ENCODE measurements at regions not wholly inside any gene's neighbourhood (a gene's known extent, or its start where the extent isn't known, plus 50 kb on each side); places are given as distances from the start of the nearest gene placed in this dataset.

DNA sequence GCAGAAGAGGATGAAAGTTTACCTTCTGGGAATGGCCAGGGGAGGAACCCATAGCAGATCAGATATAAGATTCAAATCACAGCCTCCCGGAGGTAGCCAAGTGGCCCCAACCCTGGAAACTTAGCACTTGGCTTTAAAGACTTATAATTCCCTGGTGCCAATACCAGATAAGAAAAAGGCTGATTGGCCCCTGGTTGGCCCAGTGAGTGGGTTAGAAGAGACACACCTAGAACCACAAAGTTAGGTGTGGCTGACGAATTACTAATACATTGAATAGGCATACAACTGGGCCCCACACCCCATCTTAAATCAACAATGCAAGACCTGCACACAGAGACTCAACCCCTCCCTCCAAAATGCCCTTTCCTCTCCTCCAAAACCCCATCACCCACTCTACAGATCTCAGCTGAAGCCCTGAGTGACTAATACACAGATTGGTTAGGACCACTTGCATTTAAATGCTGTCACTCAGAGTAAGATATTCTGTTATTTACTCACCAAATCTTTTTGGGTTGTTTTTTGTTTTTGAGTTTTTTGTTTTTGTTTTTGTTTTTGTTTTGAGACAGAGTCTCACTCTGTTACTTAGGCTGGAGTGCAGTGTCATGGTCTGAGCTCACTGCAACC lies 315.4 kb upstream of the JARID2 start:
- DNase-seq (ENCODE audit: low read depth in 3 of 3, low spot score in 2 of 3) = no peak

DNA sequence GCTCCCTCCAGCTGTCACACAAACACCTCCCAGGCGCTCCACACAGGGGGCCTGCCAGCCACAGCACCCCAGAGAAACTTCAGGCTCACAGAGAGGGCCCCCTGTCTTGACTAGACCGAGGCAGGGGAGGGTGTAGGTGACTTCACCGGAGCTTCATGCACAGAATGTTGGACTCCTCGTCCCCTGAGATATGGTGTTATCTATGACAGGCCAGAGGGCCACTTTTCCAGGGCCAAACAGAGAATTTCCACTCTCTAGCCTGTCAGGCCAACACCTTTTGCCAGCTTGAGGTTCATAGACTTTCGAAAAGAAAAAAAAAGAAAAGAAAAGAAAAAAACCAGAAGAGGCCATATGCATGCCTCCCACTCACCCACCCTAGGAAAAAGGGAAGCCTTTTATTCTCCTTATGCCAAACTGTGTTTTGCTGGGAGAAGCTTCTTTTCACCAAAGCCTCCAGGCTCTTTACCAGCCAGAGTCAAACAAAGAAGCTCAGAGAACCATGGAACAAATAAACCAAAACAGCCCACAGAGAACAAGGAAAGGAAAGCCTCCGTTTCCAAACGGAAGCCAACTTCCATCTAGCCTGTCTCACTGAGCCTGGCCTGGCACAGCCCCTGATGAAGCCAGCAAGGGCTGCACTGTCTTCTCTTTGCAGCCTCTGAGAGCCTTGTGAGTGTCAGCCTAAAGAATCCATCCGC lies 313.2 kb upstream of the JARID2 start:
- no peak for DNase-seq (ENCODE audit: low read depth in 3 of 3, low spot score in 2 of 3)

DNA sequence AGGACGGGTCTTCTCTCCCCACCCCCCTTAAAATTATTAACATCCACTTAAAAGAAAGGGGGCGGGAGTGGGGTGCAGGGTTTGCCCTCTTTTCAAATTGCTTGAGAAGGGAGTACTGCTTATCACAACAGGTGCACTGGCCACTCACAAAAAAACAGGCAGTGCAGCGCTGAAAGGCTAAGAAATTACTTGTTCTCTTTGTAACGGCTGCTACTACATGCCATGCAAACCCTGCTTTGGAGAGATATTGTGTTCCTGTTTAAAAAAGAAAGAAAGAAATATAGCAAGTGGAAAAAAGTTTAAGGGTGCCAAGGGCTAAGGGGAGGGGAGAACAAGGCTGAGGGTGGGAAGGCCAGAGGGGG lies 312.7 kb upstream of the JARID2 start:
- no peak for DNase-seq (ENCODE audit: low read depth in 3 of 3, low spot score in 2 of 3)

DNA sequence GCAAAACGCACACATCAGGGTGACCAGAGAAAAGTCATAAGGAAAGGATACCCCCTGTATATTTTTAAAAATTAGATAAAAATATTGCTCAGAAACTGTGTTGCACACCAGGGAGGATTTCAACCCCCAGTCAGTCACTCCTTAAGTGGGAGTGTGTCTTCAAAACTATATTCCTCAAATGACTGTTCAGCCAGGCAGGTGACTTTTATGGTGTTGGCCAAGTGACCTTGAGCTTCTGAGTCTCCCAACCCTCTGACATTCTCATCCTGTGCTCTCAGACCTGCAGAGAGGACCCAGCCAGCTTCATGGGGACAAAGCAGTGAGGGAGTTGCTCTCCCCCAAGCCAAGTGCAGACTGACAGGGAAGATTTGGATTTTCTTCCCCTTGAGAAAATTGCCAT lies 311.9 kb upstream of the JARID2 start:
- DNase-seq (ENCODE audit: low read depth in 3 of 3, low spot score in 2 of 3) = no peak

DNA sequence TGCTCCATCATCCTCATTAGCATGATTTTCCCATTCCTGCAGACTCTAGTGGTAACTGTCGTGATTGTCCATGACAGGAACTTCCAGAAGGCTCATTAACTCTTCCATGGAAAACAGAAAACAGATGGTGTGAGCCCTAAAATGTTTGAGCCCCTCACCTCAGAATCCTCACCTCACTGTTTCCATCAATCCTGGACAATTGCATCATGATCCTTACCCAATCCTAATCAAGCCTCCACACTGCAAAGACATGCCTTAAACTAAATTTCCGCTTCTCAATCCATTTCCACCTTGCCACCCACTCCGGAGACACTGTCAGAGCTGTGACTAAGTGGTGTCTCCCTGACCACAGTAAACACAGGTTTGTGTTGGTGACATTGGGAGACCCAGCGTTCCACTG lies 311.0 kb upstream of the JARID2 start:
- no peak for DNase-seq (ENCODE audit: low read depth in 3 of 3, low spot score in 2 of 3)

DNA sequence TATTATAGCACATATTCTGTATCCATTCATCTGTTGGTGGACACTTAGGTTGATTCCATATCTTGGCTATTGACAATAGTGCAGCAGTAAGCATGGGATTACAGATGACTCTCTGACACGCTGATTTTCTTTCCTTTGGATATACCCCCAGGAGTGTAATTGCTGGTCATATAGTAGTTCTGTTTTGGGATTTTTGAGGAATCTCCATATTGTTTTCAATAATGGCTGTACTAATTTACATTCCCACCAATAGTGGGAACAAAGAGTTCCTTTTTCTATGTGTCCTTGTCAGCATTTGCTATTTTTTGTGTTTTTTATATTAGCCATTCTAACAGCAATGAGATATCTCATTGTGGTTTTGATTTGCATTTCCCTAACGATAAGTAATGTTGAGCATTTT lies 309.0 kb upstream of the JARID2 start:
- DNase-seq (ENCODE audit: low read depth in 3 of 3, low spot score in 2 of 3) = no peak

DNA sequence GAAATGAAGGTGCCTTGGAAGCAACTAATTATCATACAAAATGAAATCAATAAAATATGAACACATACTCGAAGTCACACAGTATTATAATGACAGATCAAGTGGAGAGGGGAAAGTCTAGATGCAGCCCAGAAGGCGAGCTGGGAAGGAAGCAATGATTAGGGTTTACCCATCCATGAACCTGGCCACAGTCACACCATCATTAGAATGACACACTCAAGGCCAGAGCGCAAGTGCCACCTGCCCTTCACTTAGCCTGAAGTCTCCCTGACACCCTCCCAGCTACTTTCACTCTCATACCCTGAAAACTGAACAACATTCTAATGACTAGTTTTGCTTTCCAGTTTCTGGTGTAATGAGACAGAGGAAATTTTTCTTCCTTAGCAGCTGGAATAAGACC lies 302.8 kb upstream of the JARID2 start:
- no peak for DNase-seq (ENCODE audit: low read depth in 3 of 3, low spot score in 2 of 3)

DNA sequence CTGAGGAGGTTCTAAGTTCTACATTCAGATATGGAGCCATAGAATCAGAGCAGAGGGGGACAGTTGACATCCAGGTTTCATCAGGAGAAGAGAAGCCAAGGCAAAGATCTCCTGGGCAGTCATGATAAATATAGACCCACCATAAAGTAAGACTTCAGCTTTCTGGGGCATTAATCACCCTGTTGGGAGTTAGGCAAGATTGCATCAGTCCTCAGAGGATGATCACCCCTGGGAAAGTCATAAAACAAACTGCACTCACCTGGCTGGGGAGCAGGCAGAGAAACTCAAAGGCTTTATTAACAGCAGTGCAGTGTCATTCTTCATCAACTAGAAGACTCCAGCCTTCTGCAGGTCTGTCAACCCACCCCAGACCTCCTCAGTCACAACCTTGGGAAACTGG lies 301.3 kb upstream of the JARID2 start:
- DNase-seq (ENCODE audit: low read depth in 3 of 3, low spot score in 2 of 3) = no peak

DNA sequence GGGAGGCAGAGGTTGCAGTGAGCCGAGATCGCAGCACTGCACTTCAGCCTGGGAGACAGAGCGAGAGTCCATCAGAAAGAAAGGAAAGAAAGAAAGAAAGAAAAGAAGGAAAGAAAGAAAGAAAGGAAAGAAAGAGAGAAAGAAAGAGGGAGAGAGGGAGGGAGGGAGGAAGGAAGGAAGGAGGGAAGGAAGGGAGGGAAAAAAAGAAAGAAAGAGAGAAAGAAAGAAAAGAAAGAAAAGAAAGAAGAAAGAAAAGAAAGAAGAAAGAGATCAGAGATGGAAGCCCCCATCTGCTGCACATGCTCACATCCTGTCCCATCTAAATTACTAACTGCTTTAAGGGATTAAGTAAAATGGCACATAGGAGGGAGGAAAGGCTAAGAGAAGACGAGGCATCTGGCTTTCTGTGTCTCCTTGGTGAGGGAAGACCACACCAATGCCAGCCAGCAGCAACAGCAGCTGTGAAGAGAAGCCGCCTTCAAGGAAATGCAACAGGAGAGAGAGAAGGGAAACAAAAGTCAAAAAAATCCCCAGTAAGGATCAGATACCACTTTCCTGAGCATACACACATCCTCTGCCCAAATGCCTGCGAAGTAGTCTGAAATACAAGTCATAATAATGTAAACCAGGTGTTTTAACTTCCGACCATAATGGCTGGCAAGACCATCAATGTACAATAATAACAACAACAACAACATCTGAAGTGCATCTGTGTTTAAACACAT lies 300.2 kb upstream of the JARID2 start:
- DNase-seq (ENCODE audit: low read depth in 3 of 3, low spot score in 2 of 3) = no peak

DNA sequence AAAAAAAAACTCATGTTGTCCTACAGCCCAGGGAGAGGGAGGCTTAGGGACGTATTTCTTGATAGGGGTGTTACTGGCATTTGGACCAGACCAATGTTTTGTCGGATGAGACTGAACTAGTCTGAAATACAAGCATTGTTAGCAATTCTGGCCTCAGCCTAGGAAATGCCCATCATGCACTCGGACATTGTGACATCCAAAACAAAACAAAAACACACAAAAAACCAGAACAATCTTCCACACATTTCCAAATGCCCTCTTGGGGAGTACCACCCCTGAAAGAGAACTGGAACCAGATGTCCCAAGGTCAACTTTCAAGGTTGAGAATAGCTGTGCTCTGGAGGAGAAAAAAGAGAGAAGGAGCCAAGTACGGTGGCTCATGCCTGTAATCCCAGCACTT lies 299.1 kb upstream of the JARID2 start:
- DNase-seq (ENCODE audit: low read depth in 3 of 3, low spot score in 2 of 3) = no peak

DNA sequence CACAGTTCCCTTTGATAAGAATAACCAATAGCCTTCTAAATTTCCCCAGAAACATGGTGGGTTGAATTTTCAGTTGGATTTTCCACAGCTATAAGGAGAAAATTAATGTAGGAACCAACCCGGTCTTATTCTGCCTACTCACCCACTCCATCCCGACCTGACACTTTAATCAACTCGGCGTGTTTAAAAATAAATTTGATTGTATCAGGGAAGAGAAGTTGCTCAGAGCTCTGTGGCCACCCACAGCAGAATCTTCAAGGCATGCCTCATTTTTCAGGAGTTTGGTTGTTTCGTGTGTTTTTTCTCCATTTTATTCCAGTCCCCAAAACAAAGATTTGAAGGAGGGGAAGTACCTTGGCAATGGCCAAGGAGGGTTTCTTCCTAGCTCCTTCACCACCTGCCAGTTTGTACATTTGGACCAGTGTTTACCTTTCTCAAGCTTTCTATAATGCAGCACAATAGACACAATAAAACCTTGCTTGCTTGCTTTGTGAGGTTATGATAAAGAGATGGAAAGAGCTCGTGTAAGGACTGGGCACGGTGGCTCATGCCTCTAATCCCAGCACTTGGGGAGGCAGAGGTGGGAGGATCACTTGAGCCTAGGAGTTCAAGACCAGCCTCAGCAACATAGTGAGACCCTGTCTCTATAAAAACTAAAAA lies 297.2 kb upstream of the JARID2 start:
- no peak for DNase-seq (ENCODE audit: low read depth in 3 of 3, low spot score in 2 of 3)

DNA sequence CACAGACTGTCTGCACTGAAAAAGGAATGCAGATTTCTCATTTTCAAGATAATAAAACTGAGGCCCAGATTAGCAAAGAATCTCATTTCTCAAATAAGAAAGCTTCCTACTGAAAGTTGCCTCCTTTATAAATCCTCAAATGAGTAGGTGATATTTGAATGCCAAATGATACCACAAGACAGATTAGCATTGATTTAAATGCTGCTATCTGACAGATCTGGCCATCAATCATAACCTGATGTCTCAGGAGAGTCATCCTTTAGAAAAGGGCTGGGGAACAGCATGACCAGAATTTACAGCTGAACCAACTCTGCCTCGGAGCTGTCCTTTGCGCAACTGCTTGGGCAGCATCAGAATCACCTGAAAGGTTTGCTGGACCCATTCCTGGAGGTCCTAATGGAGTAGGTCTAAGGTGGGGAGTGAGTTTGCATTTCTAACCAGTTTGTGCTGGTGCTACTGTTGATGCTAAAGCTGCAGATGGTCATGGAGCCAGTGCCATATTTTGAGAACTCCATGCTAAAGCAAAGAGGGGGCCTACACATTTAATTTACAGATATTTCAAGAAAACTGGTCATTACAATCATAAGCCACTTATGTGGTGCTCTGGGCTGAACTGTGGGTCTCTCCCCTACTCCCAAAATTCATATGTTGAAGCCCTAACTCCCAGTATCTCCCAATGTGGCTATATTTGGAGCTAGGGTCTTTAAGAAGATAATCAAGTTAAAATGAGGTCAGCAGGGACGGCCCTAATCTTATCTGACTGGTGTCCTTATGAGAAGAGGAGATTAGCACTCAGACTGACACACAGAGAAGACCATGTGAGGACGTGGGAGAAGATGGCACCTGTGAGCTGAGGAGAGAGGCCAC lies 295.5 kb upstream of the JARID2 start:
- DNase-seq (ENCODE audit: low read depth in 3 of 3, low spot score in 2 of 3) = no peak

DNA sequence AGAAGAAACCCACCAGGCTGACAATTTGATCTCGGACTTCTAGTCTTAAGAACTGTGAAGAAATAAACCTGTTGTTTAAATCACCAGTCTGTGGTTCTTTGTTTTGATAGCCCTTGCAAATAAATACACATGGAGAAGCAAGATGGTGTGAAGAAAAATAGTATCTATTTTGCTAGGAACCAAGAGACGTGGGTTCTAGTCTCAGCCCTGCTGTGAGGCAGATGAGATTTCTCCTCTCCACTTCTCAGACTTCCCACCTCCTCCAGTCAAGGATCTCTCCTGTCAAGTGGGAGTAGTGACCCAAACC lies 294.9 kb upstream of the JARID2 start:
- DNase-seq (ENCODE audit: low read depth in 3 of 3, low spot score in 2 of 3) = no peak

DNA sequence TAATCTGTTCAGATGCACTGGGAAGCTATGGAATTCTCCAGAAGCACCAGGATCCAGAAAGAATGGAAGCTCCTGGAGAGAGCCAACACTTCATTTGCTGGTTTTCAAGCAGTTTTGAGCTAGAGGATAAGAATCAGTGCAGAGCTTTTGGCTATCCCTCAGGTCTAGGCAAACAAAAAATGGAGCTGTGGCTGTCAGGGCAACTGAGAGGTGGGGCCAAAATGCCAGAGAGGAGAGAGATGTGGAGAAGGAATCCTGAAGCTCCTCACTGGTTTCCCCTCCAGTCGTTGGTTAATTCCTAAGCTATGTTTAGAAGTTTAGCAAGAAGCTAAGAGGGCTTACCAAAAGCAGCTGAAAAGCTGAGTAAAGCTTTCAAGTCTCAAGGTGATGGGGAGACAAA lies 294.2 kb upstream of the JARID2 start:
- DNase-seq (ENCODE audit: low read depth in 3 of 3, low spot score in 2 of 3) = no peak

DNA sequence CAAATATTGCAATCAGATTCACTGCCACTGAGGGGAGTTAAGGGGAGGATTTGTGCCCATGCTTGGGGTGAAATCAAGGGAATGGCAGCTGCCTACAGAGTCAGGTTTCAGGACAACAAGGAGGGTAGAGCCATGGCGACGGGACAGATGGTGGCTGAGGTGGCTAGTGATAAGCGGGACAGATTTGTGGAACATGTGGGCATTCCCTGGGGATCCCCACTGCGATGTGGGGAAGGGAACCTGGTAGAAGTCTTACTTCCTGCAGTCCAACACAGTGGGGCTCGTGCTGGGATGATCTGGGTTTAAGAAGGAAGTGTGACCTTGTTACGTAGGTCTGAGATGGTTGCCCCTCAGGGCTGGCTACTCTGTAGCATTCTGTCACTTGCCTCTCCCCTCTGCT lies 292.0 kb upstream of the JARID2 start:
- no peak for DNase-seq (ENCODE audit: low read depth in 3 of 3, low spot score in 2 of 3)

DNA sequence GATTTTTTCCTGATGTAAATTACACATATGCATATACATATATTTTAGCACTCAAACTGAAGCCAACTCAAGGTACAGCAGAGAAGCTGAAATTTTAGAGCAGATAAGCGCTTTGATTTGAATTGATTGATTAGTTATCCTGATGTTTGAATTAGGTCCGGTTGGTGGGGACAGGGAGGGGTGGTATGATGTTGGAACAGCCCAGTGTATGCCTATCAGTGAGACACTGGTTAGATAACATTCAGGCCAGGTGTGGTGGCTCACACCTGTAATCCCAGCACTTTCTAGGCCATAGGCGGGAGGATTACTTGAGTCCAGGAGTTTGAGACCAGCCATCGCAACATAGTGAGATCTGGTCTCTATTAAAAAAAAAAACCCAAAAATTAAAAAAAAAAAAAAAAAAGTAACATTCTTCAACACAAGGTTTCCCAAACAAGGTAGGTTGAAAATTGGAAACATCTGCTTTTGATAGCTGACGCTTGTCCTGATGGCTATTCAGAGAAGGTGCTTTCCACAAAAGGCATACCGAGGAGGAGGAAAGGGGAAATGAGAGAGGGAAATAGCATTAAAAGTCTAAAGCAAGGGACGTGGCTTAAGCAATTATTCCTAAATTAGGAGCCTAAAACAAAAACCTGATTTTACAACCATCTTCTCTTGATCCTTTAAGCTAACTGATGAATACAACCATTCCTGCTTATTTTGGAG lies 288.4 kb upstream of the JARID2 start:
- DNase-seq (ENCODE audit: low read depth in 3 of 3, low spot score in 2 of 3) = no peak

DNA sequence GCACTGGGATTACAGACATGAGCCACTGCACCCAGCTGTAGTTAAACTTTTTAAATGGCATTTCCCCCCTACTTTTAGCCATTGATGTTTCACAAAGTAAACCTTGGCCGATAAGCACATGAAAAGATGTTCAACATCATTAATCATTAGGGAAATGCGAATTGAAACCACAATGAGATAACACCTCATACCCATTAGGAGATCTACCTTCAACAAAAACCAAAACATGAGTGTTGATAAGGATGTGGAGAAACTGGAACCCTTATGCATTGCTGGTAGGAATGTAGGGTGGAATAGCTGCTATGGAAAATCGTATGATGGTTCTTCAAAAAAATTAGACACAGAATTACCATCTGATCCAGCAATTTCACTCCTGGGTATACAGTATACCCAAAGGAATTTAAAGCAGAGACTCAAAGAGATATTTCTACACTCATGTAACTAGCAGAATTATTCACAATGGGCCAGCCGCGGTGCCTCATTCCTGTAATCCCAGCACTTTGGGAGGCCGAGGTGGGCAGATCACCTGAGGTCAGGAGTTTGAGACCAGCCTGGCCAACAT lies 286.5 kb upstream of the JARID2 start:
- no peak for DNase-seq (ENCODE audit: low read depth in 3 of 3, low spot score in 2 of 3)

DNA sequence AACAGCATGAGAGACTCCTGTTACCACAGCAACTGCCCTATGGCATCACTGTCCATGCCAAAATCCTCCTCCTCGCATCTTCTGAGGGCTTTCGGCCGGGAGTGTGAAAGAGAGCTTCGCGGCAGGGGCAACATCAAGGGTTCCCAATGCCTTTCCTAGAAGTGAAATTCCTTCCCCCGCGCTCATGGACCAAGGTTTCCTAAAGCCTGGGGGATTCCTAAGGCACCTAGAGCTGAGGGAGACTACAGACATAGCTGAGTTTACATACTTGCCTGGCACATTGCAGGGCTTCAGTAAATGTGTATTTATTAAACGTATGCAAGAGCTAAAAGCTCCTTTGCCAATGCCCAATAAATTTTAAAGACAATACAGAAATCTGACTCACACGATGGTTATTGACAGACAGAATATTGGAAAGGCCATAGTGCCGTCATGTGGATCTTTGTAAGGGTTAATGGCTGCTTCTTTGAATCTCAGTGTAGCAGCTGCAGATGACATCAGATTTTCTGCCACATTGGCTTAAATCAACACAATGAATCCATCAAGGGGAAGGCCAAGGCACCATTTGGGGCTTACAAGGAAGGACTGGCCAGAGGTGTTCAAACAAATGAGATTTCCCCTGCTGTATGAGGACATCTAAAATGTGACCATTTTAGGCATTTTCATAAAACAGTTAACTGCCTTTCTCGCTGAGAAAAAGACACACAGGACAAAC lies 281.2 kb upstream of the JARID2 start:
- no peak for DNase-seq (ENCODE audit: low read depth in 3 of 3, low spot score in 2 of 3)

DNA sequence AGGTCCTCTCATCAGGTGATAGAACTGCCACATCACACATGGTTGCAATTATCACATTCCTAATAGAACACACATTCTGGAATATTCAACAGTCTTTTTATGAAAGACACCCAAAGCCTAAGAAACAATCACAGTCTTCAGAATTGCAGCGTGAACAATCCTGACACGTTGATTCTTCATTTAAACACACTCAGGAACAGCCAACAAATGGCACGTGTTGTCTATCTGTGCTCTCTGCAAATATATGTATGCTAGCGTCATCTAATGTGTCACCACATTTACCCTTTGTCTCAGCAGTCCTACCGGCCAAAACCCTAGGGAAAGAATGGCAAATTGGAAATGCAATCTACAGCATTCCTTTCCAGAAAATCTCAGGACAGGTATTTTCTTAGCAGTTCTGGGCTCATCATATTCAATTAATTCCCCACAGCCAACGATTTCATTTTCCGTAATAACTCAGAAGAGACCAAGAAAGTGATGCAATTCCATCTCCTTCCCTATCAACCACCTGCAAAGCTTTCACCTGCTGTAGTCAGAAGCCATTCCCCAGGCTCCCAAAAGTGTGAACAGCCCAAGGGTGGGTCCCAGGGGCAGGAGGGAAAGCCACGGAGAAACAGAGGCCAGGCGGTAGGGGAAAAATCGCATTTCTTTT lies 280.3 kb upstream of the JARID2 start:
- no peak for DNase-seq (ENCODE audit: low read depth in 3 of 3, low spot score in 2 of 3)

All from right renal cortex interstitium (tissue), 3 donors.